ENCODE measurements at regions not wholly inside any gene's neighbourhood (a gene's known extent, or its start where the extent isn't known, plus 50 kb on each side); places are given as distances from the start of the nearest gene placed in this dataset.
"Not testable (repeated sequence)": the region's sequence is repeated elsewhere in the genome, so short reads cannot be mapped to it uniquely, and the experiment has no call there.

DNA sequence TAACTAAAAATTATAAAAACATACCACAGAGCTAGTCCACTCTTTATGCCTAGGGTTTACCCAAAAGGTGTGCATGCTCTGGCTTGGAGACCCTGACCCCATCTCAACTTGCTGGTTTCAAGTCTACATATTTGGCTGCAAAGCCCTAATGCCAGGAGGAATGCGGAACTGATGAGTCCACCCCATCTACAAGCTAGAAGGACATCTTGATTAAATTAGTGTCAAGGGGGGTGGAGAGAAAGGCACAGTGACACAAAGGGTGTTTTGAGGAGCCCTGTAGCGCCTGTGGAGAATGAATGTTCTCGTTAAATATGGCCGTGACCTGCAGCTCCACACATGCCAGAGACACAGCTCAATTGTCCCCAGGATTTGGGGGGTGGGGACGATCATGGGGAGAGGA, 104.1 kb upstream of the IKBKE start:
- not testable (repeated sequence) for DNase-seq

DNA sequence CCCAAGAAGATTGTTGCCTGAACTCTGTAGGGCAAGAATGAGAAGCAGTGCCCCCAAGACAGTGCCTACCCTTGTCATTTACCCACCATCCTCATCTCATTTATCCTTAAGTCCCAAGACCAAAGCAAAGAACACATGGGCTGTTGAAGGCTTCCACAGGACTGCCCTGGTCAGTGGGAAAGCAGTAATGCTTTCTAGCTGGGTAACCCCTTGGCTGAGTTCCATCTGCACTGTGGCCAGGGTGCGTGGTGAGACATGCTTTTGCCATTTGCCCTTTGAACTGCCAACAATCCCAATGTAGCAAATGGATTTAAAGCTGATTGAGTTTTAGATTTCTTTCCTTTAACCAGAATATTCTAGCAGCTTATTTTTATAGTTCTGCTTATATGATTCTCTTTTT, 103.5 kb upstream of the IKBKE start:
- DNase-seq = not testable (repeated sequence)

DNA sequence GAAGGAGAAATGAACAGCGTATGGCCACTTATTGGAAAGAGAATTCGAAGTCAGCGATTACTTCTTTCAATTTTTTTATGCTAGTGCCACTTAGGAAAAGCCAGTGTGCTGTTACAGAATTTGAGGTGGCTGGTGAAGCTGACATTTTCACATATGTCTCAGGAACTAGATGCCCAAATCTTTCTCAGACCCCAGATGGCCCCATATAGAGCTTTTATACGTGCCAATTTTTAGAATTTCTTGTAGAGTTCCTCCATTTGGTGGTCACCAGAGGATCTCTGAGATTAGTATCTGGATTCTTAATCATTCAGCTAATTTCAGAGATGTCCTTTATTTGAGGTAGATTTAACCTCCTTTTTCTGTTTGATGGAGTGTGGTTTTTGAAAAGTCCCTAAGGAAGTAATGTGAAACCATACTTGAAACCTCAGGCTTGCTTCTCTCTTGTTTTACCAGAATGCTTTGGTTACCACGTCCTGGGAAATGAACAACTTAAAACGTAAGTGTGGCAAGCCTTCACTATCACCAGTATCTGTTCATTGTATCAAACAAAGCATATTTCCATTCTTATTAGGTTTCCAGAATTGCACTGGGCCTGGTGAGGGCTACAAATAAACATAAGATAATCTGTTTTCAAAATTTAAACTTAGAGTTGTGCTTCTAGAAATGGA, 102.2 kb upstream of the IKBKE start:
- not testable (repeated sequence) for DNase-seq

DNA sequence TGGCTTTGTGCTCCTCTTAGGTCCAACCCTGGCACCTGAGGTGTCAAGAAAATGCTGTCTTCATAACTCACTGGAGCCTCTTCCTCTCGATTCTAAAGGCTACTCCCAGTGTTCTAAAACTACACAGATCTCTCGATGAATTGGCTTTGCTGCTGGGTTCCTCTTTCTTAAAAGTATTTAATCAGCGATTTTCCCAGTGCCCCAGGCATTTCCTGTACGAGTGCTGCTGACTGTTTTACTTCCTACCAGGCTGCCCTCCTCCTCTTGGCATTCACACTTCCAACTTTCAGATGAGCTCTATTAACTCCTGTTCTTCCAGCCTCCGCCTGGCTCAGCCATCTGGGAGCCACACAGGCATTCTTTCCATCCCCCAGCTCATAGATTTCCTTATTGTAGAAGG, 95.6 kb upstream of the IKBKE start:
- DNase-seq = not testable (repeated sequence)

DNA sequence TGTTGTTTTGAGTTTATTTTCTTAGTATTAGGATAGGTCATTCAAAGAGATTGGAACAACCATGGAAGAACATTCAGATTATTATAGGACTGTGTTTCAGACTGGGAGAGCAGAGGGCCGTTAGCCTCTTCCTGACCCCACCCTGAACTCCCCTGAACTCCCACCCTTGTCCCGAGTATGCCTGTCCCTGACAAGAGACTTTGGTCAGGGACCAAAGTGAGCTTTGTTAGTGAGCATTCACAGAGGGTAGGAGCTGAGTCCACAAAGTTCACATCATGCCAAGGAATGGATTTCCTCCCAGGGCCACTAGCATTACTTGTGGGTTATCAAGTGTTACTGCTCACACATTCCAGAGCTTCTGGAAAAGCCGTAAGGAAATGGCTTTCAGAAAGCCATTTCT, 94.7 kb upstream of the IKBKE start:
- not testable (repeated sequence) for DNase-seq

DNA sequence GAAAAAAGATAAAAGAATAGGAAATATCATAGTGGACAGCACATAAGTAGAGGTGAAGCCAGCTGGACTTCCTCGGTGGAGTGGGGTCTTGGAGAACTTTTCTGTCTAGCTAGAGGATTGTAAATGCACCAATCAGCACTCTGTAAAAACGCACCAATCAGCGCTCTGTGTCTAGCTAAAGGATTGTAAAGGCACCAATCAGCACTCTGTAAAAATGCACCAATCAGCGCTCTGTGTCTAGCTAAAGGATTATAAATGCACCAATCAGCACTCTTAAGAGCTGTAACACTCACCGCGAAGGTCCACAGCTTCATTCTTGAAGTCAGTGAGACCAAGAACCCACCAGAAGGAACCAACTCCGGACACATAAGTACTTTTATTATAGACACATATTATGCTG, 91.8 kb upstream of the IKBKE start:
- not testable (repeated sequence) for DNase-seq

DNA sequence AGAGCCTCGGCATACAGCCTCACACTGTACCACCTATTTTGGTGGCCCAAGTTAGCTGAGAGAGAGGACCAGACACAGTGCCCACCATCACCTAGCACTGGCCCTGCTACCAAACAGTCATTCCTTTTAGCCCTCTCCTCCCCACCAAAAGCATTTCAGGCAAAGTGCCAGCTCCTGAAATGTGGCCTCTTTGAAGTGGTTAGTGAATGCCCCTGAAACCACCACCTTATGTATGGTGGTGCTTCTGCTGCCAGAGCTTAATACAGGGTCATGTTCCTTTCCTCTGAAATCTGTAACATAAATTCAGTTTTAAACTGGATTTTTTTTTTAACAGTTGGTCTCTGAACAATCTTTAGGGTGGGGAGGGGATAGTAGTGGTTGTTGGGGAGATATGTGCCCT, 91.0 kb upstream of the IKBKE start:
- not testable (repeated sequence) for DNase-seq

DNA sequence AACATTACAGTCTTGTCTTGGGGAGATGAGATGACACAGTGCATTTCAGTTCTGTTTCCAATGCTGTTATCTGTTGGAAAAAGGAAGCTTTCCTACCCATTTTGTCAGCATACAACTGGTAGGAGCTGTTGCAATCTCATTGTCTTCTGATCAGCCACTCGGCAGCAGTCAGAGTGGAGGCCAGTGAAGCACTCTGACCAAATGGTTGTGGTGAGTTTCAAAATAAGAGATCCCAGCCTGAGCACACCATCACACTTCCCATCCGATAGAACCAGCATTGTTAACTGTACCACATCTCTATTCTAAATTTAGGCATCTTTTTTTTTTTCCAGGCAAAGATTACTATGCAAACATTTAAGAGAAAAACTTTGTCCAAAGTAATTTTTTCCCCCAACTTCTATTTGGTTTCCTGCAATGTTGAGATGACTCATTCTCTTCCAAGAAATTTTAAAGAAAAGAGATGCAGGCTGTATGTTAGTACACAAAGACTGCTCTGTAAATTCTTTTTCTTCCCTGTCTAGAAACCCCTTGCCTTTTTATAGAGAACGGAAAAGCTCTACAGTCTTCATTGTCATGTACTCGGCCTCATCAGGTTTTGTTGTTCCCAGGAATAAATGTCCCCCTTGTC, 90.0 kb upstream of the IKBKE start:
- not testable (repeated sequence) for DNase-seq

DNA sequence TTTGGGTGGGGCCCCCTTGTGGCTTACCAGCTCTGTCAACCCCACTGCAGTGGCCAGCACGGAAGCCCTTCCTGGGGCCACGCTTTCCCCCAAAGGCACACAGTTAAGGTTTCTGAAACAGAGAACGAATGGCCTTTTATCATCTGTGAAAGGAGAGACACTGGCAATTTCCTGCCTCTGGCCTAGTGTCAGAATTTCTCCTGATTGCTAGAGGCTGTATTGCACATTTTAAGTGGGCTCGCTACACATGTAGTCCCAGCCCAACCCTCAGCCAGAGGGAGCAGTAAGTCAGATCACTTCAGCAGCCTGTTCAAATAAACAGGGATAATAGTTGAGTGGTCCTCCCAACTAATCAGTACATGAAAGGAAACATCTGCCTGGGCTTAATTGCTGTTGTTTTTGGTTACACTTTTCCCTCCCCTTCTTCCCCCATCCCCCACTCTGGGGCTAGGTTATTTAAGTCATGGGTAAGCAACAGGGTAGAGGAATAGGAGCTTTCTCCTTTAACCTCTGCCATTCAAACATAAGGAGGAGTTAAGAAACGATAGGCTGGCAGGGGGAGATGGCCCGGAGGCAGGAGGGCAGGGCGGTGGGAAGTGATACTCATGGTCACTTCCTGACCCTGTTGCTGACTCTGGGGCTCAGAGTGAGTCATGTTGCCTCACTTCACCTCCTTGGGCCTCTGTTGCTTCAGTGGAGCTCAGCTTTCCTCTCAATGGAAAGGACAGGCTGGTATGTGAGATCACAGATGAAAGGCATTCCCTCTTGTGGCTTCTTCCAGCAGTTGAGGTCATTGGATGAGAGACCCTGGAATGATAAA, 89.3 kb upstream of the IKBKE start:
- peak; percentile 9 for DNase-seq

DNA sequence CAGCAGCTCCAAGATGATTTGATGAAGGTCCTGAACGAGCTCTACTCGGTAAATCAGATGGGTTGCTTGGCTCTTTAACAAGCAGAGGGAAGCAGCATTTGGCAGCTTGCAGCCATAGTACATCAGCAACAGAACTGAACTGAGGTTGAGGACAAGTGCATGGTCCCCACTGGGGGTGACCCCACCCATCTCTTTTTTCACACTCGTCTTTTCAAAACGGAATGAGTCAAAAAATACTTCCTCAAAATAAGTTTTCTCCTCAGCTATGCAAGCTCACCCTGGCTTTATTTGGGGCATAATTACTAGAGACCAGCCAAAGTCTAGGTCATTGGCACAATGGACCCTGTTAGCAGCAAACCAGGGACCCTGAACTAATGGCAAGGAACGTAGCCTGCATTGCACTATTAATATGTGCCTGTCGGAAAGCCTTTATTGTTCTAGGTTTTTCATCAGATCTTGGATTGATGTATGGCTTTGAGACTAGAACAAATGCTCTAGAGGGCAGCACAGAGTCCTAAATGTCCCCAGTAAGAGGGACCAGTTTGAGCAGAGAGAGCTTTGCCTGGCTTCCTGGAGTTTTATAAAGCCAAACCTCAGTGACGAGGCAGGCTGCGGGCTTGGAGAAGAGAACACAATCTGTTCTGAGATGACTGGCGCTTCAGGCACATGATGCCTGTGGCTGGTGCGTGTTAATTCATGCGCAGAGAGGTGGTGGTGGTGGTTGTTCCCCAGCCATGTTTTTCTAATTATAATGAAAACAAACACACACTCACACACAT, 86.1 kb upstream of the IKBKE start:
- DNase-seq = peak; percentile 31

DNA sequence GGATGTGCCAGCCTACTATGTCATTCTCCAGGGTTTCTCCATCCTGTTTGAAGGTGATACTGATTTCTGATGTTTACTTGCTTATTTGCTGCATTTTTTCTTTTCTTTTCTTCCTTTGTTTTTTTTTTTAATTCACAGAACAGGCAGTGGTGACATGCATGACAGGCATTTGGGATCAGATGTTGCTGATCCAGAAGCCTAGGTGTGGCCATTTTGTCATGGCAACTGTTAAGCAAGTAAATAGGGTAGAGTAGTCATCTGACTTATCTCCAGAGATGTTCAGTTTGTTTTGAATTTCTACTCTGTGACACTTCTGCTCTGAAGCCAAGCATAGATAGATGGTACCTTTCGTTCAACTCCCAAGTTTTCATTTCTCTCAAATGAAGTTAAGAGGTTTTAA, 85.4 kb upstream of the IKBKE start:
- not testable (repeated sequence) for DNase-seq

DNA sequence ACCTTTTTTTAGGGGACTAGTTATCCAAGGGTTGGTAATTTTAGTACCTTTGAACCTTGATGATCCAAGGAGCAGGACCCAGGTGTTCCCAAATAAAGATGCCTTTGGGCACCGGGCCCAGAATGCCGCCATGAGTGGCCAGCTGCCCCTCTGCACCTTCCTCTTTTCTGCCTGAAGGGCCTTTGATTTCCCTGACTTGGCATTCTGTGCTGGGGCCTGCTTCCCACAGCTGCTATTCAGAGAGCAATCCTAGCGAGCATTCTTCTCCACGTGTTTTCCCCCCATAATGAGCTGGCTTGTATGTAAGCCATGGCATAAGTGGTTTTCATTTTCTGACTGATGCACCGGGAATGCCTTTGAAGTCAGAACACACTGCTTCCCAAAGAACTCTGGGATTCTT, 82.6 kb upstream of the IKBKE start:
- not testable (repeated sequence) for DNase-seq

DNA sequence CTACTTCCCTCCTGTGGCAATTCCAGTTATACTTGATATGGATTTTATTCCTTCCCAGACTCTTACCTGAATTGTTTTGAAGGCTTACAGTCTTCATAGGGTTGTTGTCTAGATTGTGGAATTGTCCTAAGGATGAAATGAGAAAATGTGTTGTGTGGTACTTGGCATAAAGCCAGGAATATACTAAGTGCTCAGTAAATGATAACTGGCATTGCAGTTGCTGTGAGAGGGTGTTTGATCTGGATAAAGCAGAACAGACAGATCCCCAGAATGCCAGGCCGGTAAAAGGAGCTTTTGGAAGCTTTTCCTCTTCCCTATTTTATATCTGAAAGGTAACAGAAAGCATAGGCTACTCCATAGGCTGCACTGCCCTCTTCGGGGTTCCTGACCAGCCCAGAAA, 78.4 kb upstream of the IKBKE start:
- not testable (repeated sequence) for DNase-seq

DNA sequence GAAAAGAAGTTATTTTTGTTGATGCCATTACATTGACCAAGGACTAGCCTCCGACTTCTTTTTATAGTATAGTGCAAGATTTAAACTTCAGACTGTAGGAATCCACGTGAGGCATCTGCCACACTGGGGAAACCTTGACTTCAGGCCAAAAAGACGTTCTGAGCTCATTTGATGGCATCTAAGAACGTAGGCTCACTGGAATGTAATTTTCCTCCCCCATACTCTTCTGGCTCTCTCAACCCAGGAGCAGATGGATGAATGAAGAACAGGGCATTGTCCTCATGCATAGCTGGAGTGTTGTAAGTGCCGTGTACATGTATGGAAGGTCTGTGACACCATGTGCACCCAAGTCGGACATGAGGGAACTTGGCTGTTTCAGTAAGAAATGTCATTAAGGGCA, 72.8 kb upstream of the IKBKE start:
- DNase-seq = not testable (repeated sequence)

DNA sequence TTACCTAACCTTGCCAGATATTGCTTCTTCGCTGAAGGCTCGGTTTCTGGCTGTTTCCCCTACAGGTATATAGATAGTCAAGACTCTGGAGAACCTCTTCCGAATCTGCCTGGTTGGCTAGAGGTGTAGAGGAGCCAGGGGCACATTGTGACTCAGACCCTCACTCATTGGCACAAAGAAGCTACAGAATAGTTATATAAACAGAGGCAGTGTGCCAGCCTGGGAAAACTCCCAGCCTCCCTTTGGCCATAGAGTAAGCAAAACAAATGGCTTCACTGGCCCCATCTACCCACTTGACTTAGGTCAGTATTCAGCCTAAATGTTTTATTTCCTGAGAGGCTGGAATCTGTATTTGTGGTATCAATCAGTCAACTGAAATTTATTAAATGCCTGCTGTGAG, 72.0 kb upstream of the IKBKE start:
- DNase-seq = not testable (repeated sequence)

DNA sequence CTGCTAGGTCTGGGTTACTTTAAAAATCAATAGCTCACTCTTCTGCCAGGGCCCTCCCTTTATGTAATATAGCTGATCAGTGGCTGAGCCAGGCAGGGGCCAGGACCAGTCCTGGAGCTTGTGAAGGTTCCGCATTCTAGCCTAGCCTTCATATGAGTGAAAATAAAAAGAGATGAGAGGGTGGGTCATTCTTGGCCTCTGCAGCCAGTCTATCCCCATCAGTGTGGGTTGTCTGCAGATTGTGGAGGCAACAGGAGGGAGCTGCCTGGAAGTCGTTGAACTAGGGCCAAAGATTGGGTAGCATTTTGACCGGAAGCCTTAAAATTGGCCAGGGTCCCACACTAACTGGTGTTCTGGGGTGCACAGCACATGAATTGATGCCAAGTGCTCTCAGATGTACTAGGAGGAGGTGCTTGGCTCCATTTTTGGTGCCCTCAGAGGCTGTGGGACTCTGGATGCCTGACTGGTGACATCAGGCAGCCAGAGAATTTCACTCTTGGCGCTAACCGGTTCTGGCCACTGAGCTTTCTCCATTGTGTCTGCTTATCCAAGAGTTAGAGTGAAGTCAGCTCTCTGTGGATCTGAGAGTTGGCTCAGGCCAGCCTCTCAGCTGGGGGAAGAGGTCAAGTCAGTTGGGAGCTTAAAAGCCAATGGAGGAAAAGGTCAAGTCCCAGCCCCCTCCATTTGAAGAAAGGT, 66.5 kb upstream of the IKBKE start:
- DNase-seq = not testable (repeated sequence)

DNA sequence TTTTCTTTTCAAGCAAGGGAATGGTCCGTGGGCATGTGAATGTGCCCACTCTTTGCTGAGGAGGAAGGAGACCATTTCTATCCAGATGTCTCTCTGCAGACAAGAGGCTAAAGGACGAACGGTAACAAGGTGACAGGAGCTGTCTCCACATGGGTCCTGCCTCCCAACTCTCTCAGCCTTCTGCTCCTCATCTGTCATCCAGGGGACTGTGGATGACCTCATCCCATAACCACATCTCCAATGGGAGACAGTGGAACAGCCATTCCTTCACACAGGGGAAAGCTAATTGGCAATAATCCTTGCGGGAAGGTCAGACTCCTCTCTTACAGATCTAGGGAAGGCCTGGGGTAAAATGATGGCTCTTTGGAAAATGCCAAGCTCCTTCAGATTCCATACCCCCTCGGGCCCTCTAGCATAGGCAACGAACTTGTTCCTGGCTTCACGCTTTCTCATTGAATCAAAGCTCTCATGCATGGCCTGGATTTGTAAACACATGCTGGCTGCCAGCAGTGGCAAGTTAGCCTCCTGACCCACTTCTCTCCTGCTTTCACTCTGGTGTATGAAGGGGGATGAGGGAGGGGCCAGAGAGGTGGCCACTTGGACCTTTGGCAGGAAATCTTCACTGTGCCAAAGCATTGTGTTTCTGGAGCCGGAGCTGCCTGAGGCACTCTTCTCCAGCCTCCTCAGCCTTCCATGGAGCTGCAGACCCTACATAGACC, 65.8 kb upstream of the IKBKE start:
- DNase-seq = not testable (repeated sequence)

DNA sequence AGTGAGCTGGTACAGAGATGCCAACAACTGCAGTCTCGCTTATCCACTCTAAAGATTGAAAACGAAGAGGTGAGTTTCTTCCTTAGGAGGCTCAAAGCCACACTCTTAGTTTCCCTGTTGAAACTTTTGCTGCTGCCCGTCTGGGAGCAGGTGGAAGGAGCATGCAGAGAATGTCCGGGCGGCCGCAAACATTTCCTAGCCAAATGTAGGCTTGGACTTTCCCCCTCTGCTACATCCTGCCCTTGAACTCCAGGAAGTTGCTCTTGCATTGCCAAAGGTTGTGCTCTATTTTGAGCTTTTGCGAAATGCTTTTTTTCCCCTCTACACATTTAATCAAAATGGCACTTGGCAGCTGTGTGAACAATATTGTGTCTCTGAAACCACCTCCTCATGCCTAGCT, 65.0 kb upstream of the IKBKE start:
- not testable (repeated sequence) for DNase-seq

DNA sequence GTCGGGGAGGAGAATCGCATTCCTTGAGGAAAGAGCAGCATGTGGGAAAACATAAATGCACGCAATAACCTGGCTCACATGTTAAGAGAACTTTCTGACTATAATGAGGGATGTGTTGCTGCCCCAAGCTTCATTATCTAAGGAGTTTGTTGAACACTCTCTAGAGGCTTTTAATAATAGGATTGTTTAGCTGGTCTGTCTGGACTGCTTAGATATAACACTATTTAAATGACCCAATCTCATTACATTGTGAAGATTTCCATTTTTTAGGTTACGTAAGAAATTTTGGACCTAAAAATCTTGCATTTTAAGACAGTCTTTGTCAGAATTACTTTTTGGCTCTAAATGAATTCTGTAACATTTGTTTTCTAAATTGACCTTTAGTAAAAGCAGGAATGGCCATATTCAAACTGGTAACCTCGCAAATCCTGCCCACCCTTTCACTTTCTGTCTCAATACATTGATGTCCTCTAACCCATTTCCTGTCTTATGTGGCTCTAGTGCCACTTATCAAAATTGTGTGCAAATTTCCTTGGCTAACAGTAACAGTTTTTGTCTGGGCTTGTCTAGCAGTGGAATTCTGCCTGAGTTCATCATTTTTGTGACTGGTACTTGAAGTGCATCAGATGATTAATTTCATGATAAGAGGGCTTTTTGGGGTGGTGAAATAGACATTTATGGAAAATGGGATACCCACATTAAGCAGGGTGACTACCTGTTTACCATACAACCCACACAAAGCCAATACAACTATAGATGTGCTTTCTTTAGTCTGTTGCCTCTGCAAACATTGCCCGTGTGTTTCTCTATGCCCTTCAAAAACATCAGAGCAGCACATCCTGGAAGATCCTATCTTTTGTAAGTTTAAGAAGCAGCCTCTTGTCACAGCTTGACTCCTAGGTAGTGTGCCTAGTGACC, 61.6 kb upstream of the IKBKE start:
- DNase-seq = not testable (repeated sequence)

DNA sequence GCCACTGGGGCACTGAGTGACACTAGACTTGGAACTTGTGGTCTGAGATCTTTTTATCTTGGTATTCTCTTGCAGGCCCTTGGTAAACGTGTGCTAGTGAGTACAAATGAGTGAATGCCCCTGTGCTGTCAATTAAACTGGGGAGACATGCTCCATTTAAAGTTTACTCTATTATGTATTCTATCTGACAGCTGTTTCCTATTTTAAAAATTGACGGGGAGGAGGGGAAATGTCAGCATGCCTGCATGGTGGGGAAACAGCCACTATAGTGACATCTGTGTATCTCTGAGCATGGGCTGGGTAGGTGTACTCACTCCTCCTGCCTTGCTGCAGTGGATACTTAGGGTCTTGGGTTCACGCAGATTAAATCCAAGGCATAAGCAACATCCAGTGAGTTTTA, 59.0 kb upstream of the IKBKE start:
- DNase-seq = no peak

DNA sequence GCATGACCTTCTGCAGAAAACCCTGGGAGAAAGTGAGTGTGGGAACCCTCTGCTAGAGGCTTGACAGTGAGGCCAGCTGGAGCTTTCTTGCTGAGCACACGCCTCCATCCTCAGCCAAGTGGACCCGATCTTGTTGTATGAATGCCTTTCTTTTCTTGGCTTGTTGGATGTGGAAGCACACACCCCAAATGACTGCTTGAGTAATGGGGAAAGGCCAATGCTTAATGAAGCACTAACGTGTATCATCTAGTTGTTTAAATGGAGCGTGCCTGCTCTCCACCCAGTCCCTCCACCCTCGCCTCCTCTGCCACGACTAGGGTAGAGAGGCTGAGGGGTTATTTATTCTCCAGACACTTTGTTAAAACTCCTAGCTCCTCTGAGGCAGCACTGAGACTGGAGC, 54.3 kb upstream of the IKBKE start:
- no peak for DNase-seq

Data from activated CD4-positive, alpha-beta T cell treated with anti-CD3 and anti-CD28 coated beads for 48 hours (primary cell).